ENCODE measurements at regions not wholly inside any gene's neighbourhood (a gene's known extent, or its start where the extent isn't known, plus 50 kb on each side); places are given as distances from the start of the nearest gene placed in this dataset.

GRCh38 chr18:75800331-75800648 is 372.8 kb upstream of the SMIM21 start:
- TF ChIP-seq, protein P1, sequence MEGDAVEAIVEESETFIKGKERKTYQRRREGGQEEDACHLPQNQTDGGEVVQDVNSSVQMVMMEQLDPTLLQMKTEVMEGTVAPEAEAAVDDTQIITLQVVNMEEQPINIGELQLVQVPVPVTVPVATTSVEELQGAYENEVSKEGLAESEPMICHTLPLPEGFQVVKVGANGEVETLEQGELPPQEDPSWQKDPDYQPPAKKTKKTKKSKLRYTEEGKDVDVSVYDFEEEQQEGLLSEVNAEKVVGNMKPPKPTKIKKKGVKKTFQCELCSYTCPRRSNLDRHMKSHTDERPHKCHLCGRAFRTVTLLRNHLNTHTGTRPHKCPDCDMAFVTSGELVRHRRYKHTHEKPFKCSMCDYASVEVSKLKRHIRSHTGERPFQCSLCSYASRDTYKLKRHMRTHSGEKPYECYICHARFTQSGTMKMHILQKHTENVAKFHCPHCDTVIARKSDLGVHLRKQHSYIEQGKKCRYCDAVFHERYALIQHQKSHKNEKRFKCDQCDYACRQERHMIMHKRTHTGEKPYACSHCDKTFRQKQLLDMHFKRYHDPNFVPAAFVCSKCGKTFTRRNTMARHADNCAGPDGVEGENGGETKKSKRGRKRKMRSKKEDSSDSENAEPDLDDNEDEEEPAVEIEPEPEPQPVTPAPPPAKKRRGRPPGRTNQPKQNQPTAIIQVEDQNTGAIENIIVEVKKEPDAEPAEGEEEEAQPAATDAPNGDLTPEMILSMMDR (conservative IDR thresholded peaks at IDR 0.05; ENCODE audit: low read length): no peak
- no peak for TF ChIP-seq EZH2phosphoT487 (IDR thresholded peaks at IDR 0.05; ENCODE audit: borderline replicate concordance, low read depth, low read length)
